ENCODE measurements at regions not wholly inside any gene's neighbourhood (a gene's known extent, or its start where the extent isn't known, plus 50 kb on each side); places are given as distances from the start of the nearest gene placed in this dataset.

DNA sequence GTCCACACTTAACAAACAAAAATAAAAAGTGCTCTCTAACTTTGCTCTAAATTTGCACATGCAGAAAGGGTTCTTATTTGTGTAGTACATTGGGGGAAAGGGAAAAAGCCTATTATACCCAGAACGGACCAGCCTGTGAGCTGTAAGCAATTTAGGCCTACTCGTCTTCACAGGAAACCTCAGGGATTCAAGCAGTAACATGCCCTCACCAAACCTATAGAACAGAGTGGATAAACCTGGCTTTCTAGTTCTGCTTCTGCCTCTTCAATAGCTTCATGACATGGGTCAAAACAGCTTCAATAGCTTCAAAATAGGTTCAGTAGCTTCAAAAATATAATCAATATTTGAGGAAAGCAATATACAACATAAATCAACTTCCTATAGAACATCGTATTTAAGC is 163.7 kb downstream of the ARL4A start:
- H3K36me3 Mint-ChIP-seq (ENCODE audit: insufficient read depth) = no peaks in the 10 kb centered on the region
- no peak overlapping the region for H3K27ac Mint-ChIP-seq (ENCODE audit: low read depth)
- ATAC-seq (replicated peaks; ENCODE audit: extremely low read depth, poor library complexity, severe bottlenecking) = no peak
- no peak for DNase-seq (ENCODE audit: low spot score in 2 of 2)
- H3K27me3 Mint-ChIP-seq = no peaks in the 10 kb centered on the region
- H3K9me3 Mint-ChIP-seq = no peaks in the 10 kb centered on the region
- H3K4me1 Mint-ChIP-seq = no peaks in the 10 kb centered on the region
- no peak overlapping the region for H3K4me3 Mint-ChIP-seq

DNA sequence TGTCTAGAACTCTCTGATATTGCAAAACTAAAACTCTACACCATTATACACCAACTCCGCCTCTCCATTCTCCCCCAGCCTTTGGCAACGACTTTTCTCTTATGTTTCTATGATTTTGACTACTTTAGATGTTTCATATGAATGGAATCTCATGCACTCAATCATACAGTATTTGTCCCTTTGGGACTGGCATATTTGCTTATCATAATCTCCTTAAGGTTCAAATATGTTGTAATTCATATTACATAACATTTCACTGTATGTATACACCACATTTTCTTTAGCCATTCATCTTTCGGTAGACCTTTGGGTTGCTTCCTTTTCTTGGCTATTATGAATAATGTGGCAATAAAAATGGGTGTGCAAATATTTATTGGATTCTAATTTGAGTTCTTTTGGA is 164.4 kb downstream of the ARL4A start:
- ATAC-seq (replicated peaks; ENCODE audit: extremely low read depth, poor library complexity, severe bottlenecking) (no peak), DNase-seq (ENCODE audit: low spot score in 2 of 2) (no peak)
- H3K9me3 Mint-ChIP-seq = no peaks in the 10 kb centered on the region
- no peaks in the 10 kb centered on the region for H3K4me1 Mint-ChIP-seq
- H3K27ac Mint-ChIP-seq (ENCODE audit: low read depth) = no peak overlapping the region
- H3K27me3 Mint-ChIP-seq = no peaks in the 10 kb centered on the region
- no peak overlapping the region for H3K4me3 Mint-ChIP-seq
- no peaks in the 10 kb centered on the region for H3K36me3 Mint-ChIP-seq (ENCODE audit: insufficient read depth)

DNA sequence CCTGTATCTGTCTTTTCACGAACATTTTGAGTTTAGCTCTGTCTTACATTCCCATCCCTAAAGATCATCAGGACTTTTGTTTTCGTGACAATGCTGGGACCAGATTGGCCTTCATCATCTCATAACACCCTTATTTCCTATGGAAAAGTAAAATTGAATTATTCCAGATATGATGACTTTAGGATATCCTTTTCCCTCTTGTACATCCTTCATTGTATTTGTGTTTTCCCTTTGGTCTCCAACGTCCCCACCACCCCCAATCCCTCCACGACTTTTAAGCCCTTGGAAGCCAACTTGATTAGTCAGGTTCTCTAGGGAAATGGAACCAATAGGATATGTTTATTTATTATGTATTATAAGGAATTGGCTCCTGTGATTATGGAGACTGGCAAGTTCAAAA is 167.6 kb downstream of the ARL4A start:
- Mint-ChIP-seq H3K4me3 (no peak overlapping the region), H3K36me3 (ENCODE audit: insufficient read depth) (no peaks in the 10 kb centered on the region), H3K9me3 (no peaks in the 10 kb centered on the region), H3K4me1 (no peaks in the 10 kb centered on the region), H3K27ac (ENCODE audit: low read depth) (no peak overlapping the region), H3K27me3 (no peaks in the 10 kb centered on the region)
- ATAC-seq (replicated peaks; ENCODE audit: extremely low read depth, poor library complexity, severe bottlenecking) (no peak), DNase-seq (ENCODE audit: low spot score in 2 of 2) (no peak)

DNA sequence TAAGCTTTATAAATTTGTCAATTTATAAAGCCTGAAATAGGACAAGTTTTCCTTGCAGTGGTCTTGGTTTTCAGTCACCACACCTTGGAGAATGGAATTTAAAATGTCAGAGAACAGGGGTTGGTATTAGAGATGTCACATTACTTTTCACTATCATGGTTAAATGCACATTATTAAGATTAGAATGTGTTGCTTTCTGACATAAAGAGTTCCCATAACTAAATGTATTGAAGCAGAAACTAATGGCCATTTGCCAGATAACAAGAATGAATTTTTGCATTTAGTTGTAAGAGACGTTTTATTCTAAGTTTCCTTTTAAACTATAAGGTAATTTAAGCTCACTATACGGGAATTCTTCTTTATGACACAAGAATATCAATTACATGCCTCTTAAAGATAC is 172.3 kb downstream of the ARL4A start:
- H3K4me3 Mint-ChIP-seq = no peak overlapping the region
- H3K4me1 Mint-ChIP-seq = no peaks in the 10 kb centered on the region
- H3K27ac Mint-ChIP-seq (ENCODE audit: low read depth) = no peak overlapping the region
- DNase-seq (ENCODE audit: low spot score in 2 of 2) (no peak), ATAC-seq (replicated peaks; ENCODE audit: extremely low read depth, poor library complexity, severe bottlenecking) (no peak)
- H3K9me3 Mint-ChIP-seq = no peaks in the 10 kb centered on the region
- peaks cover 2% of the 10 kb centered on the region for H3K36me3 Mint-ChIP-seq (ENCODE audit: insufficient read depth)
- no peaks in the 10 kb centered on the region for H3K27me3 Mint-ChIP-seq

DNA sequence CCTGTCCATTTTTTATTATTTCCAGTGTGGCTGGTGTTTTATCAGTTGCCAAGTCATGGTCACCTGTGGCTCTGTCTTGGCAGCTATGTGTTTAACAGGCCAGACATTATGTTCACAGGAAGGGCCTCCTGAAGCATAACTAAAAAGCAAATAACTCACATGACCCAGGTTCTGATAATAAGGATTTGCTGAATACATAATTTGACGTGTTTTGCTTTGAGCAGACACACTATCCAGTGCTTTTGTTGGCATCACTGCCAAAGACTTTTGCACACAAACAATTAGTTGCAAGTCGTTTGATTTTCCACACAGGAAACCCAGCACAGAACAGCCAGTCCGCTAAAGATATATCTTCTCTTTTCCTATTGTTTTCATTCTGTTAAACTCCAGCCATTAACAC is 173.6 kb downstream of the ARL4A start:
- Mint-ChIP-seq H3K4me3 (no peak overlapping the region), H3K4me1 (no peaks in the 10 kb centered on the region), H3K27me3 (peaks cover 9% of the 10 kb centered on the region), H3K9me3 (no peaks in the 10 kb centered on the region), H3K27ac (ENCODE audit: low read depth) (no peak overlapping the region), H3K36me3 (ENCODE audit: insufficient read depth) (peaks cover 2% of the 10 kb centered on the region)
- no peak for DNase-seq (ENCODE audit: low spot score in 2 of 2)
- no peak for ATAC-seq (replicated peaks; ENCODE audit: extremely low read depth, poor library complexity, severe bottlenecking)

DNA sequence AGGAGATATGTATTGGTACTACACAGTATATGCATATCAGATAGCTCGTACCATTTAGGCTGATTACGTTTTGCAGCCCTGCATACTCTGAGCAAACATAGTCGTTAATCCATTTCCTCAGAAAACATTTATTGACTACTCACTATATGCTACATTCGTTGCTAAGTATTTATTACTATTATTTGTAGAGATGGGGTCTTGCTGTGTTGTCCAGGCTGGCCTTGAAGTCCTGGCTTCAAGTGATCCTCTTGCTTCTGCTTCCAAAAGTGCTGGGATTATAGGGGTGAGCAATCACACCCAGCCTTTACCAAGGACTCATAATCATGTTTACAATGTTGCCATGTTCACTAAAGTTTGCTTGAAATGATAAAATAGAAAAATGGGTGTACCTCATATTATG is 174.7 kb downstream of the ARL4A start:
- DNase-seq (ENCODE audit: low spot score in 2 of 2) (no peak), ATAC-seq (replicated peaks; ENCODE audit: extremely low read depth, poor library complexity, severe bottlenecking) (no peak)
- Mint-ChIP-seq H3K27ac (ENCODE audit: low read depth) (no peak overlapping the region), H3K9me3 (no peaks in the 10 kb centered on the region), H3K36me3 (ENCODE audit: insufficient read depth) (peaks cover 2% of the 10 kb centered on the region), H3K4me3 (no peak overlapping the region), H3K27me3 (peaks cover 11% of the 10 kb centered on the region), H3K4me1 (no peaks in the 10 kb centered on the region)

DNA sequence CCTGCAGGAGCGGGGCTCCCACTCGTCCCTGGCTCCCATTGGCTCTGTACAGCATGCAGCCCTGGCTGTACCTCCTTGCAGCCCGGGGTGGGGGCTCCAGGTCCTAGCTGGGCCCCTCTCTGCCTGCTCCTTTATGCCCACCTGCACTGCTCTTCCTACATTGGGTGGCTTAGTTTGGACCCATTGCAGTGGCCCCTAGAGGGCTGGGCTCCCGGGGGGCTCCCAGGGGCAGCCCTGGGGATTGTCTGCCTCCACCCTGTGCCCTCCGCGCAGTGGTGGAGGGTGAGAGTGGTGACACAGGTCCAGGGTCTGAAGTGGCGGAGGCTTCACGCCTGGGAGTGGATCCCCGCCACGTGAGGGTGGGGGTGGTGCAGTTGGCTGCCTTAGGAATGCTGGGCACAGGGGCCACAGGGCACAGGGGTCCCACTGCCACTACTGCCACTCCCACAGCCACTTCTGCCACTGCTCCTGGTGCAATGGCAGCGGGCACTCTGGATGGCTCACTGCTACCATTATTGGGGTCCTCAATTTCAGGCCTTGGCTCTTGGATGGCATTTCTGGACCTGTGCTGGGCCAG is 177.1 kb downstream of the ARL4A start:
- H3K27me3 Mint-ChIP-seq = peaks cover 11% of the 10 kb centered on the region
- no peak overlapping the region for H3K27ac Mint-ChIP-seq (ENCODE audit: low read depth)
- H3K9me3 Mint-ChIP-seq = no peaks in the 10 kb centered on the region
- DNase-seq (ENCODE audit: low spot score in 2 of 2) = no peak
- H3K4me1 Mint-ChIP-seq = no peaks in the 10 kb centered on the region
- no peak overlapping the region for H3K4me3 Mint-ChIP-seq
- no peak for ATAC-seq (replicated peaks; ENCODE audit: extremely low read depth, poor library complexity, severe bottlenecking)
- peaks cover 2% of the 10 kb centered on the region for H3K36me3 Mint-ChIP-seq (ENCODE audit: insufficient read depth)

DNA sequence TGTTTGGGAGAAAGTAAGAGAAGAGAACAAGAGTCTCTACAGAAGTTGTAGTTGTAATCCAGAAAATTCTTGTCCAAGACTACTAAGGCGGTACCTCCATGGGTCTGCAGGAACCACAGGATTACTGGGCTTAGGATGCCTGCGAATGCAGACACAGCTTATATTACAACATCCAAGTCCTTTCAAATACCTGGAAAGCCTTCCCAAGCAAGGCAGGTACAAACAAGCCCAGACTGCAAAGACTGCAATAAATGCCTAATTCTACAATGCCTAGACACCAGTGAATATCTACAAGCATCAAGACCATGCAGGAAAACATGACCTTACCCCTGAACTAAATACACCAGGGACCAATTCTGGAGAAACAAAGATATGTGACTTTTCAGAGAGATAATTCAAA is 178.2 kb downstream of the ARL4A start:
- Mint-ChIP-seq H3K4me1 (no peaks in the 10 kb centered on the region), H3K4me3 (no peak overlapping the region), H3K36me3 (ENCODE audit: insufficient read depth) (peaks cover 2% of the 10 kb centered on the region), H3K27ac (ENCODE audit: low read depth) (no peak overlapping the region), H3K27me3 (peaks cover 11% of the 10 kb centered on the region), H3K9me3 (no peaks in the 10 kb centered on the region)
- no peak for ATAC-seq (replicated peaks; ENCODE audit: extremely low read depth, poor library complexity, severe bottlenecking)
- DNase-seq (ENCODE audit: low spot score in 2 of 2) = no peak

DNA sequence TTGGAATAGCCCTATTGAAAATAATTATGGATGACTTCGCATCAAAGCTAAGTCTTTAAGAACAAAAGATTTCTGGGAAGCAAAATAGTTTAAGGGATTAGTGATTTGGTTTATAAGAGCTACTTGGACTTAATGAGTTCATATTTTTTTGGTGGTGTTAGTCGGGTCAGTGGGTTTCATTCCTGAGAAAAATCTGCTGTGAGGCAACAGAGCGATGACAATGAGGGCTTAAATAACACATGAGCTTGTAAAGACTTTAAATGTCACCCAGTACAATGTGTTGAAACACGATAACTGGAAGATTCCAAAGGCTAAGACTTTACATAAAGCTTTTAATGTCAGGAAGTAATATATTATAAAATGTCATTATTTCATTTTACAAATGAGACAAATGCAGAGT is 178.8 kb downstream of the ARL4A start:
- H3K36me3 Mint-ChIP-seq (ENCODE audit: insufficient read depth) = peaks cover 2% of the 10 kb centered on the region

DNA sequence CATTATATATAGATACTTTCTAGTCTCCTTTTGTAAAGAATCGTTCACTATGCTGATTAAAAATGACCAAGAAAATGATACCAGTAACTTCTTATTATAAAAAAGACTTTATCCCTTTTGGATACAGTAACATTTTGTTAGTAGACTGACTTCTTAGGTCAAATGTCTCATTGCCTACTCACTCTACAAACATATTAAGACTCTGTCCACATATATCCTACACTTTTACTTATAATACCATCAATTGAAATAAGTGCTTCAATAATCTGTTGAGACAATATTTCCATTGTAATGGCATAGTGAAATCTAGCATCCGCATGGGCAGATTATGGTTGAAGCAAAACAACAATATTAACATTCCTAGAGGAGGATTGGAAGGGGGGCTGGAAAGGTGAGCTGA is 180.6 kb downstream of the ARL4A start:
- Mint-ChIP-seq H3K36me3 (ENCODE audit: insufficient read depth) (no peaks in the 10 kb centered on the region), H3K4me1 (no peaks in the 10 kb centered on the region), H3K9me3 (no peaks in the 10 kb centered on the region), H3K4me3 (no peak overlapping the region), H3K27ac (ENCODE audit: low read depth) (no peak overlapping the region), H3K27me3 (peaks cover 11% of the 10 kb centered on the region)
- ATAC-seq (replicated peaks; ENCODE audit: extremely low read depth, poor library complexity, severe bottlenecking) (no peak), DNase-seq (ENCODE audit: low spot score in 2 of 2) (no peak)

More for the DNA sequence above, 178.8 kb downstream of the ARL4A start:
- no peak overlapping the region for H3K27ac Mint-ChIP-seq (ENCODE audit: low read depth)
- no peaks in the 10 kb centered on the region for H3K9me3 Mint-ChIP-seq
- ATAC-seq (replicated peaks; ENCODE audit: extremely low read depth, poor library complexity, severe bottlenecking) = no peak
- H3K27me3 Mint-ChIP-seq = peaks cover 11% of the 10 kb centered on the region
- H3K4me3 Mint-ChIP-seq = no peak overlapping the region
- H3K4me1 Mint-ChIP-seq = no peaks in the 10 kb centered on the region
- DNase-seq (ENCODE audit: low spot score in 2 of 2) = no peak

DNA sequence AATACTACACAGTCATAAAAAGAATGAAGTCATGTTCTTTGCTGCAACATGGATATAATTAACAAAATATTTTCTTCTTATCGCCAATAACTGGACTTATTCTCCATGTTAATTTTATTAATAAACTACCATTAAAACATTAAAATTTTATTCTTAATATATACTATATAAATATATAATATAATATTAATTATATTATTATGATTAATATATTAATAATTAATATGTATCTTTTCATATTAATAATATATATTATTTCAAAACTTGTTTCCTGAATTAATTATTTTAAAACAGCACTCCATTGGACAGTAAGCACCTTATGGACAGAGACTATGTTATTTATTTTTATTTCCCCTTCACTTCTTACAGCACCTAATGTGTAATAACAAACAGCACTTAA is 182.8 kb downstream of the ARL4A start:
- Mint-ChIP-seq H3K27ac (ENCODE audit: low read depth) (no peak overlapping the region), H3K4me3 (no peak overlapping the region), H3K27me3 (peaks cover 11% of the 10 kb centered on the region), H3K4me1 (no peaks in the 10 kb centered on the region), H3K36me3 (ENCODE audit: insufficient read depth) (no peaks in the 10 kb centered on the region), H3K9me3 (no peaks in the 10 kb centered on the region)
- no peak for ATAC-seq (replicated peaks; ENCODE audit: extremely low read depth, poor library complexity, severe bottlenecking)
- DNase-seq (ENCODE audit: low spot score in 2 of 2) = no peak

DNA sequence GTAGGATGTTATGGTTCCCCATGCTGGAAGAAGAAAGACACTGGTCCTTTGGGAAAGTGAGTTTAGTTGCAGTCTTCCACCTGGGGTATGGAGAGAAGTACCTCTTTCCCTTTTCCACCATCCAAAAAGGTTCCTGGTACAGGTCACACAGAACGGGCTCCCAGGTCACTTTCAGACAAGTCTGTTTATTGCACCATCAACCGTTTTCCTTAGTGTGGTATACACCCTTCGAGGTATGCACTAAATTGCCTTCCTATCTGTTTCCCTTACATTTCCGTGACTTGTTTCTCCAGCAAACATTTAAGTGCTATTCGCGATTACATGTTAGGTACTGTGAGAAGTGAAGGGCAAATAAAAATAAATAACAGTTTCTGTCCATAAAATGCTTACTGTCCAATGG is 185.1 kb downstream of the ARL4A start:
- Mint-ChIP-seq H3K36me3 (ENCODE audit: insufficient read depth) (no peaks in the 10 kb centered on the region), H3K4me3 (no peak overlapping the region), H3K9me3 (no peaks in the 10 kb centered on the region), H3K4me1 (no peaks in the 10 kb centered on the region), H3K27ac (ENCODE audit: low read depth) (no peak overlapping the region), H3K27me3 (no peaks in the 10 kb centered on the region)
- DNase-seq (ENCODE audit: low spot score in 2 of 2) (no peak), ATAC-seq (replicated peaks; ENCODE audit: extremely low read depth, poor library complexity, severe bottlenecking) (no peak)

DNA sequence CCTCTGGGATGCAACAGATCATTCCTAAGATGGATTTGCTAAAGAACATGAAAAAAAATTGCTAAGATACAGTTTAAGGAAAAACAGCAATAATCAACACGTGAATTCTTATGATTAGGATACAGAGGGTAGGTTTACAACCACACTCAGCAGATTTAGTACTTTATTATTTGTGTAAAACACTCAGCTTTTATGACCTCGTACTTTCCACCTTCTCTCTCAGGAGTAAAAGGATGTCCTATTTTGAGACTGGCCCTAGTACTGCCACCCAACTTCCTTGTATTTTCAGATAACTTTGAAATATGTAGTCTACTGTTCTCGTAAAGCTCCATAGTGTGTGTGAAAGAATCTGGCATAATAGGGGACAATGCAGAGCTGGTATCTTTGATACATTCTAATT is 186.1 kb downstream of the ARL4A start:
- Mint-ChIP-seq H3K4me1 (no peaks in the 10 kb centered on the region), H3K9me3 (no peaks in the 10 kb centered on the region), H3K36me3 (ENCODE audit: insufficient read depth) (no peaks in the 10 kb centered on the region), H3K27me3 (no peaks in the 10 kb centered on the region), H3K27ac (ENCODE audit: low read depth) (no peak overlapping the region), H3K4me3 (no peak overlapping the region)
- DNase-seq (ENCODE audit: low spot score in 2 of 2) (no peak), ATAC-seq (replicated peaks; ENCODE audit: extremely low read depth, poor library complexity, severe bottlenecking) (no peak)

DNA sequence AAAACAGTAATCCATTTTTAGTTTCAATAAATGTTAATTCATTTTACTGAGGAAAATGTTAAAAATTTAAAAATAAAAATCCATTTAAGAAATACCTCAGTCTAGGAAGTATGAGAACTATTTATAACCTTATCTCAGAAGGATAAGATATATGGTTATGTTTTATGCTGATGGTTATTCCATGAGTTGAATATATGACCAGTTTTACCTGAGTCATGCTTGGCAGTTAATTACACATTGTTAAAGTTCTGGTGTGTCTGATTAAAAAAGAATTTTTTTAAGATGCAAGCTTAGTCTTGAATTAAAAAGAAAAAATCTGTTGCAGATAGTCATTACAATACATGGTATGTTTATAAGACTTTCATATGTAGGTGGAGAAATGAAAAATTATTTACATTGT is 191.7 kb downstream of the ARL4A start:
- Mint-ChIP-seq H3K27ac (ENCODE audit: low read depth) (no peak overlapping the region), H3K9me3 (no peaks in the 10 kb centered on the region), H3K4me1 (no peaks in the 10 kb centered on the region), H3K27me3 (no peaks in the 10 kb centered on the region), H3K4me3 (no peak overlapping the region), H3K36me3 (ENCODE audit: insufficient read depth) (no peaks in the 10 kb centered on the region)
- DNase-seq (ENCODE audit: low spot score in 2 of 2) (no peak), ATAC-seq (replicated peaks; ENCODE audit: extremely low read depth, poor library complexity, severe bottlenecking) (no peak)

Data from central memory CD8-positive, alpha-beta T cell (primary cell).